CD8-positive, alpha-beta memory T cell (primary cell): ENCODE measurements at regions not wholly inside any gene's neighbourhood (a gene's known extent, or its start where the extent isn't known, plus 50 kb on each side); places are given as distances from the start of the nearest gene placed in this dataset.

Source experiments
- CTCF ChIA-PET: fragments of 350-600 bp; sonication (Branson Sonifier 250); formaldehyde crosslinking; loops from one replicate; lab custom pipeline; 2021; ENCODE audit warnings: antibody characterized with exemption; lab: Charles Lee
- POLR2A ChIA-PET: fragments of 350-600 bp; sonication (Branson Sonifier 250); formaldehyde crosslinking; loops from one replicate; lab custom pipeline; 2021; ENCODE audit warnings: antibody characterized with exemption; lab: Charles Lee
- DNase-seq, 5 donors: peaks; one replicate each; pipeline versions ENCODE4 v3.0.0 to v3.0.0-alpha.2; 2020 to 2022; ENCODE audit warnings: mixed read lengths in 1 of 5
- H3K27ac ChIP-seq: one replicate; pipeline ENCODE4 v1.7.0; 2013; ENCODE audit warnings: low read depth, mild to moderate bottlenecking, low read length, moderate library complexity
- H3K27me3 ChIP-seq: 2 replicates; pipeline ENCODE4 v1.7.0; 2013; ENCODE audit warnings: low read length, mild to moderate bottlenecking; ENCODE audit not compliant: insufficient read depth, poor library complexity, severe bottlenecking
- H3K36me3 ChIP-seq: 2 replicates; pipeline ENCODE4 v1.7.0; 2013; ENCODE audit warnings: mild to moderate bottlenecking, low read length, moderate library complexity; ENCODE audit not compliant: insufficient read depth
- H3K4me1 ChIP-seq: 2 replicates; pipeline ENCODE4 v1.7.0; 2013; ENCODE audit warnings: mild to moderate bottlenecking, low read length, moderate library complexity; ENCODE audit not compliant: insufficient read depth
- H3K4me3 ChIP-seq: 2 replicates; pipeline ENCODE4 v1.7.0; 2013; ENCODE audit warnings: mild to moderate bottlenecking, low read length
- H3K9me3 ChIP-seq: 2 replicates; pipeline ENCODE4 v1.7.0; 2013; ENCODE audit warnings: mild to moderate bottlenecking, low read length
- H3K27ac Mint-ChIP-seq, 8 donors: one replicate each; pipeline ENCODE4 v1.8.0; 2020 to 2021; ENCODE audit warnings: mixed read lengths in 8 of 8, mild to moderate bottlenecking in 6 of 8, inconsistent platforms in 3 of 8, moderate library complexity in 3 of 8
- H3K27me3 Mint-ChIP-seq, 2 donors: one replicate each; pipeline ENCODE4 v1.8.0; 2020 to 2021; ENCODE audit warnings: mixed read lengths in 2 of 2, mild to moderate bottlenecking in 1 of 2, moderate library complexity in 1 of 2
- H3K36me3 Mint-ChIP-seq, 3 donors: one replicate each; pipeline ENCODE4 v1.8.0; 2020 to 2021; ENCODE audit warnings: mixed read lengths in 3 of 3, inconsistent platforms in 1 of 3, mild to moderate bottlenecking in 1 of 3
- H3K4me1 Mint-ChIP-seq, 3 donors: one replicate each; pipeline ENCODE4 v1.8.0; 2020 to 2021; ENCODE audit warnings: mixed read lengths in 3 of 3, inconsistent platforms in 1 of 3, mild to moderate bottlenecking in 1 of 3
- H3K4me3 Mint-ChIP-seq, 7 donors: one replicate each; pipeline ENCODE4 v1.8.0; 2020 to 2021; ENCODE audit warnings: mixed read lengths in 7 of 7, mild to moderate bottlenecking in 6 of 7, moderate library complexity in 4 of 7, inconsistent platforms in 2 of 7
- H3K9me3 Mint-ChIP-seq, 5 donors: one replicate each; pipeline ENCODE4 v1.8.0; 2020 to 2022; ENCODE audit warnings: mixed read lengths in 5 of 5, mild to moderate bottlenecking in 3 of 5, moderate library complexity in 2 of 5, inconsistent platforms in 1 of 5

GRCh38 chr5:74430631-74431289 is 209.8 kb downstream of the ENC1 start:
- Mint-ChIP-seq H3K4me3 (no peak overlapping the region), H3K27me3 (peaks cover 19 to 45% of the 10 kb centered on the region in 2 donors), H3K36me3 (no peaks in the 10 kb centered on the region), H3K27ac (no peak overlapping the region), H3K4me1 (no peaks in the 10 kb centered on the region), H3K9me3 (no peaks in the 10 kb centered on the region)
- Histone ChIP-seq H3K27ac (no peak overlapping the region), H3K9me3 (no peaks in the 10 kb centered on the region), H3K36me3 (no peaks in the 10 kb centered on the region), H3K4me1 (no peaks in the 10 kb centered on the region), H3K27me3 (peaks cover 8% of the 10 kb centered on the region), H3K4me3 (no peak overlapping the region)
- DNase-seq = no peak
- ChIA-PET POLR2A (no interaction called here), CTCF (no interaction called here)

GRCh38 chr5:74429495-74429894 is 211.0 kb downstream of the ENC1 start:
- H3K36me3 Mint-ChIP-seq = no peaks in the 10 kb centered on the region
- Histone ChIP-seq H3K9me3 (no peaks in the 10 kb centered on the region), H3K4me3 (no peak overlapping the region), H3K27ac (no peak overlapping the region), H3K27me3 (peaks cover 8% of the 10 kb centered on the region), H3K4me1 (no peaks in the 10 kb centered on the region), H3K36me3 (no peaks in the 10 kb centered on the region)
- CTCF ChIA-PET = no interaction called here
- POLR2A ChIA-PET = no interaction called here
- H3K4me3 Mint-ChIP-seq = no peak overlapping the region
- H3K27ac Mint-ChIP-seq = no peak overlapping the region
- no peak for DNase-seq
- H3K9me3 Mint-ChIP-seq = no peaks in the 10 kb centered on the region
- H3K4me1 Mint-ChIP-seq = no peaks in the 10 kb centered on the region
- peaks cover 20 to 39% of the 10 kb centered on the region in 2 donors for H3K27me3 Mint-ChIP-seq

- Histone ChIP-seq H3K9me3 (no peaks in the 10 kb centered on the region), H3K36me3 (no peaks in the 10 kb centered on the region), H3K4me3 (no peak overlapping the region), H3K27ac (no peak overlapping the region), H3K4me1 (no peaks in the 10 kb centered on the region), H3K27me3 (peaks cover 8% of the 10 kb centered on the region)
- POLR2A ChIA-PET = no interaction called here
- Mint-ChIP-seq H3K27ac (no peak overlapping the region), H3K9me3 (no peaks in the 10 kb centered on the region), H3K36me3 (no peaks in the 10 kb centered on the region), H3K4me1 (no peaks in the 10 kb centered on the region), H3K27me3 (peaks cover 20 to 37% of the 10 kb centered on the region in 2 donors), H3K4me3 (no peak overlapping the region)
- CTCF ChIA-PET = no interaction called here
- DNase-seq = no peak
These were observed 211.7 kb downstream of the ENC1 start for GRCh38 chr5:74428876-74429275.

GRCh38 chr5:74428275-74428674 is 212.3 kb downstream of the ENC1 start:
- ChIA-PET POLR2A (no interaction called here), CTCF (no interaction called here)
- Mint-ChIP-seq H3K9me3 (no peaks in the 10 kb centered on the region), H3K27me3 (peaks cover 20 to 32% of the 10 kb centered on the region in 2 donors), H3K27ac (no peak overlapping the region), H3K4me1 (no peaks in the 10 kb centered on the region), H3K4me3 (no peak overlapping the region), H3K36me3 (no peaks in the 10 kb centered on the region)
- no peaks in the 10 kb centered on the region for H3K9me3 ChIP-seq
- H3K27me3 ChIP-seq = peaks cover 6% of the 10 kb centered on the region
- no peak overlapping the region for H3K4me3 ChIP-seq
- no peak overlapping the region for H3K27ac ChIP-seq
- no peaks in the 10 kb centered on the region for H3K4me1 ChIP-seq
- DNase-seq = no peak
- H3K36me3 ChIP-seq = no peaks in the 10 kb centered on the region

- Histone ChIP-seq H3K27me3 (no peaks in the 10 kb centered on the region), H3K9me3 (no peaks in the 10 kb centered on the region), H3K36me3 (no peaks in the 10 kb centered on the region), H3K4me3 (no peak overlapping the region), H3K4me1 (no peaks in the 10 kb centered on the region), H3K27ac (no peak overlapping the region)
- no peak overlapping the region for H3K4me3 Mint-ChIP-seq
- ChIA-PET POLR2A (no interaction called here), CTCF (no interaction called here)
- no peak for DNase-seq
- H3K36me3 Mint-ChIP-seq = no peaks in the 10 kb centered on the region
- no peak overlapping the region for H3K27ac Mint-ChIP-seq
- H3K9me3 Mint-ChIP-seq = no peaks in the 10 kb centered on the region
- H3K4me1 Mint-ChIP-seq = no peaks in the 10 kb centered on the region
- peaks cover 14 to 18% of the 10 kb centered on the region in 2 donors for H3K27me3 Mint-ChIP-seq
These were observed 214.0 kb downstream of the ENC1 start for GRCh38 chr5:74426506-74426905.

GRCh38 chr5:74424162-74424868 is 216.2 kb downstream of the ENC1 start:
- Histone ChIP-seq H3K27ac (no peak overlapping the region), H3K36me3 (no peaks in the 10 kb centered on the region), H3K27me3 (no peaks in the 10 kb centered on the region), H3K9me3 (no peaks in the 10 kb centered on the region), H3K4me3 (no peak overlapping the region), H3K4me1 (no peaks in the 10 kb centered on the region)
- Mint-ChIP-seq H3K27ac (no peak overlapping the region), H3K36me3 (no peaks in the 10 kb centered on the region), H3K4me1 (no peaks in the 10 kb centered on the region), H3K27me3 (peaks cover 8 to 21% of the 10 kb centered on the region in 2 donors), H3K4me3 (no peak overlapping the region), H3K9me3 (peaks cover 0 to 3% (median 0%) of the 10 kb centered on the region in 5 donors)
- ChIA-PET CTCF (no interaction called here), POLR2A (no interaction called here)
- DNase-seq = no peak

- Mint-ChIP-seq H3K27me3 (peaks cover 7 to 24% of the 10 kb centered on the region in 2 donors), H3K27ac (no peak overlapping the region)
These were observed 217.1 kb downstream of the ENC1 start for GRCh38 chr5:74423383-74423782.

GRCh38 chr5:74422671-74423070 is 217.9 kb downstream of the ENC1 start:
- no peaks in the 10 kb centered on the region for H3K36me3 Mint-ChIP-seq
- no peak overlapping the region for H3K27ac Mint-ChIP-seq
- no peaks in the 10 kb centered on the region for H3K4me1 ChIP-seq
- POLR2A ChIA-PET = no interaction called here
- H3K4me1 Mint-ChIP-seq = no peaks in the 10 kb centered on the region
- H3K4me3 Mint-ChIP-seq = no peak overlapping the region
- peaks cover 7 to 30% of the 10 kb centered on the region in 2 donors for H3K27me3 Mint-ChIP-seq
- no peak for DNase-seq
- no peaks in the 10 kb centered on the region for H3K36me3 ChIP-seq
- CTCF ChIA-PET = no interaction called here
- H3K27me3 ChIP-seq = no peaks in the 10 kb centered on the region
- H3K9me3 Mint-ChIP-seq = peaks cover 0 to 3% (median 0%) of the 10 kb centered on the region in 5 donors
- no peak overlapping the region for H3K4me3 ChIP-seq
- H3K9me3 ChIP-seq = no peaks in the 10 kb centered on the region
- H3K27ac ChIP-seq = no peak overlapping the region

More at GRCh38 chr5:74423383-74423782, 217.1 kb downstream of the ENC1 start:
- Mint-ChIP-seq H3K4me3 (no peak overlapping the region), H3K36me3 (no peaks in the 10 kb centered on the region), H3K9me3 (peaks cover 0 to 3% (median 0%) of the 10 kb centered on the region in 5 donors), H3K4me1 (no peaks in the 10 kb centered on the region)
- H3K4me3 ChIP-seq = no peak overlapping the region
- no peaks in the 10 kb centered on the region for H3K9me3 ChIP-seq
- POLR2A ChIA-PET = no interaction called here
- no peak for DNase-seq
- H3K27me3 ChIP-seq = no peaks in the 10 kb centered on the region
- no peaks in the 10 kb centered on the region for H3K36me3 ChIP-seq
- H3K27ac ChIP-seq = no peak overlapping the region
- CTCF ChIA-PET = no interaction called here
- no peaks in the 10 kb centered on the region for H3K4me1 ChIP-seq
